ENCODE measurements at regions not wholly inside any gene's neighbourhood (a gene's known extent, or its start where the extent isn't known, plus 50 kb on each side); places are given as distances from the start of the nearest gene placed in this dataset.

GRCh38 chr3:28122227-28122626, 119.2 kb upstream of the CMC1 start (continued):
- TF ChIP-seq AFF1 (IDR thresholded peaks at IDR 0.05; ENCODE audit: low read depth in 1 of 2, partially characterized antibody in 2 of 2) = no peak

- H2AFZ ChIP-seq (ENCODE audit: low read depth, low read length) = no peak overlapping the region
- no peaks in the 10 kb centered on the region for H3K4me1 ChIP-seq (replicated peaks in 1 of 2; ENCODE audit: control insufficient read depth in 2 of 2, insufficient read depth in 2 of 2, low read length in 2 of 2)
- DNase-seq (ENCODE audit: extremely low read depth in 1 of 4, low spot score in 3 of 4) = no peak
- H3K27me3 ChIP-seq (ENCODE audit: control insufficient read depth in 2 of 2, insufficient read depth in 2 of 2, low read length in 2 of 2) = no peaks in the 10 kb centered on the region
- 2% methylated on average over 3 of the region's 3 CpGs for WGBS (ENCODE audit: insufficient coverage, low coverage, missing lambda C conversion rate)
- no peaks in the 10 kb centered on the region for H3K36me3 ChIP-seq (ENCODE audit: control insufficient read depth, insufficient read depth, low read length)
- no peaks in the 10 kb centered on the region for H3K79me2 ChIP-seq (ENCODE audit: control insufficient read depth, insufficient read depth, low read length)
- FAIRE-seq = no peak
- BruUV-seq (replicated peaks) = no TSS peak
- no peaks in the 10 kb centered on the region; the same call in 1 of the 2 replicates for H3K9me3 ChIP-seq (replicated peaks; ENCODE audit: control insufficient read depth, insufficient read depth, low read depth, low read length)
- H4K20me1 ChIP-seq (replicated peaks; ENCODE audit: control insufficient read depth, insufficient read depth, low read length) = no peaks in the 10 kb centered on the region
- POLR2A ChIA-PET = interaction anchor here (0.7 to 1.5 kb wide), 2 partner anchors 12 to 108 kb away, joined by 3 read pairs; no protein-coding TSS in a partner anchor
- in situ Hi-C loops (cut with MboI) (no loop called here), intact Hi-C loops (cut with micrococcal nuclease) (no loop called here)
- no peak overlapping the region for H3K4me2 ChIP-seq (ENCODE audit: insufficient read depth, low read length)
- H3K4me3 ChIP-seq = no peak overlapping the region
- TF ChIP-seq ZNF274 (IDR thresholded peaks at IDR 0.05; ENCODE audit: borderline replicate concordance, low read depth, low read length) = no peak
- CTCF ChIA-PET (ENCODE audit: low intra/inter-chr PET ratio) = no interaction called here
- H3K27ac ChIP-seq (ENCODE audit: extremely low read depth, low read depth, low read length) = no peak overlapping the region
- no peak for ATAC-seq
- H3K9me1 ChIP-seq (ENCODE audit: control insufficient read depth, insufficient read depth, low read length) = no peaks in the 10 kb centered on the region
- H3K9ac ChIP-seq (ENCODE audit: insufficient read depth in 1 of 2, low read depth in 2 of 2, low read length in 2 of 2) = no peak overlapping the region
These were observed 116.5 kb upstream of the CMC1 start for GRCh38 chr3:28124882-28125281.

Data from K562 (cell line).